Prostate gland (tissue), 2 donors: ENCODE measurements at regions not wholly inside any gene's neighbourhood (a gene's known extent, or its start where the extent isn't known, plus 50 kb on each side); places are given as distances from the start of the nearest gene placed in this dataset.

Source experiments
- POLR2AphosphoS5 ChIP-seq: sonication (generic); formaldehyde crosslinking; IDR thresholded peaks from one replicate; pipeline ENCODE4 v1.6.1; 2017; ENCODE audit warnings: antibody characterized with exemption
- TF ChIP-seq, protein P1 (sequence below), 4 experiments: fragments of 200-600 bp in 2 of 4; fragments of 450-650 bp in 2 of 4; sonication (generic) in 2 of 4; IDR thresholded peaks; 1 replicate in 3 of 4; 2 replicates in 1 of 4; pipeline ENCODE4 v1.5.1; 2016 to 2019; ENCODE audit warnings: antibody characterized with exemption in 4 of 4, mild to moderate bottlenecking in 2 of 4, moderate library complexity in 2 of 4

DNA sequence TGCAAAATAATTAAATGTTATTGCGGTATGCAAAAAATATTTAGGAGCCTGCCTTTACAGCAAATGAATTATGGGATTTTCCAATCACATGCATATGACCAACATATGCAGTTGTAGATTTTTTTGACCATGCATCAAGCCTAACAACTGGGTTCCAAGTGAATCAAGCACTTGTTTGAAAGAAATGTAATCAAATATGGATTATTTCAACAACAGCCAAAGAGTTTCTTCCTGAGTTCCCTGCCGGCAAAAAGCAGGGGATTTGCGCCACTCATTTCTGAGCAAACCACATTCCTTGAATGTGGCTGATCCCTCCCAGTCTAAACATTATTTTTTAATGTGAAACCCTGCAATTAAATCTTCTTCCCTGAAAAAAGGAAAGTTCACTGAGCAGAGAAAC is 100.1 kb upstream of the ADTRP start:
- TF ChIP-seq POLR2AphosphoS5 = no peak
- TF ChIP-seq, protein P1, sequence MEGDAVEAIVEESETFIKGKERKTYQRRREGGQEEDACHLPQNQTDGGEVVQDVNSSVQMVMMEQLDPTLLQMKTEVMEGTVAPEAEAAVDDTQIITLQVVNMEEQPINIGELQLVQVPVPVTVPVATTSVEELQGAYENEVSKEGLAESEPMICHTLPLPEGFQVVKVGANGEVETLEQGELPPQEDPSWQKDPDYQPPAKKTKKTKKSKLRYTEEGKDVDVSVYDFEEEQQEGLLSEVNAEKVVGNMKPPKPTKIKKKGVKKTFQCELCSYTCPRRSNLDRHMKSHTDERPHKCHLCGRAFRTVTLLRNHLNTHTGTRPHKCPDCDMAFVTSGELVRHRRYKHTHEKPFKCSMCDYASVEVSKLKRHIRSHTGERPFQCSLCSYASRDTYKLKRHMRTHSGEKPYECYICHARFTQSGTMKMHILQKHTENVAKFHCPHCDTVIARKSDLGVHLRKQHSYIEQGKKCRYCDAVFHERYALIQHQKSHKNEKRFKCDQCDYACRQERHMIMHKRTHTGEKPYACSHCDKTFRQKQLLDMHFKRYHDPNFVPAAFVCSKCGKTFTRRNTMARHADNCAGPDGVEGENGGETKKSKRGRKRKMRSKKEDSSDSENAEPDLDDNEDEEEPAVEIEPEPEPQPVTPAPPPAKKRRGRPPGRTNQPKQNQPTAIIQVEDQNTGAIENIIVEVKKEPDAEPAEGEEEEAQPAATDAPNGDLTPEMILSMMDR (IDR thresholded peaks at IDR 0.05) = no peak
